ENCODE measurements at regions not wholly inside any gene's neighbourhood (a gene's known extent, or its start where the extent isn't known, plus 50 kb on each side); places are given as distances from the start of the nearest gene placed in this dataset.

- no peak for TF ChIP-seq CTCF (IDR thresholded peaks at IDR 0.05; ENCODE audit: low read depth, low read length)
- Histone ChIP-seq H3K27me3 (no peaks in the 10 kb centered on the region), H3K36me3 (no peaks in the 10 kb centered on the region), H3K4me1 (ENCODE audit: low read depth) (peaks cover 13% of the 10 kb centered on the region), H3K27ac (no peak overlapping the region), H3K4me3 (no peak overlapping the region), H3K9me3 (ENCODE audit: low read depth) (no peaks in the 10 kb centered on the region)
- DNase-seq (ENCODE audit: low read depth in 1 of 2, low spot score in 1 of 2) = no peak
Measured at GRCh38 chr12:69064734-69065443, 131.9 kb upstream of the CPM start.

- Histone ChIP-seq H3K36me3 (no peaks in the 10 kb centered on the region), H3K27me3 (no peaks in the 10 kb centered on the region), H3K27ac (no peak overlapping the region), H3K4me3 (no peak overlapping the region), H3K9me3 (ENCODE audit: low read depth) (no peaks in the 10 kb centered on the region), H3K4me1 (ENCODE audit: low read depth) (peaks cover 13% of the 10 kb centered on the region)
- TF ChIP-seq CTCF (IDR thresholded peaks at IDR 0.05; ENCODE audit: low read depth, low read length) = no peak
- DNase-seq (ENCODE audit: low read depth in 1 of 2, low spot score in 1 of 2) = no peak
Measured at GRCh38 chr12:69065775-69066174, 132.8 kb upstream of the CPM start.

GRCh38 chr12:69066492-69067373 lies 133.8 kb upstream of the CPM start:
- no peaks in the 10 kb centered on the region for H3K36me3 ChIP-seq
- no peak overlapping the region for H3K4me3 ChIP-seq
- H3K27ac ChIP-seq = peak overlapping the region; percentile 75
- H3K9me3 ChIP-seq (ENCODE audit: low read depth) = no peaks in the 10 kb centered on the region
- TF ChIP-seq CTCF (IDR thresholded peaks at IDR 0.05; ENCODE audit: low read depth, low read length) = no peak
- H3K27me3 ChIP-seq = no peaks in the 10 kb centered on the region
- DNase-seq (ENCODE audit: low read depth in 1 of 2, low spot score in 1 of 2) = peak in 1 of 2 donors; percentile 63
- peaks cover 13% of the 10 kb centered on the region for H3K4me1 ChIP-seq (ENCODE audit: low read depth)

- no peak for TF ChIP-seq CTCF (IDR thresholded peaks at IDR 0.05; ENCODE audit: low read depth, low read length)
- DNase-seq (ENCODE audit: low read depth in 1 of 2, low spot score in 1 of 2) = no peak
- Histone ChIP-seq H3K4me3 (no peak overlapping the region), H3K9me3 (ENCODE audit: low read depth) (no peaks in the 10 kb centered on the region), H3K4me1 (ENCODE audit: low read depth) (peaks cover 13% of the 10 kb centered on the region), H3K36me3 (no peaks in the 10 kb centered on the region), H3K27ac (no peak overlapping the region), H3K27me3 (no peaks in the 10 kb centered on the region)
Measured at GRCh38 chr12:69067713-69068112, 134.7 kb upstream of the CPM start.

GRCh38 chr12:69068448-69068847 lies 135.5 kb upstream of the CPM start:
- Histone ChIP-seq H3K4me1 (ENCODE audit: low read depth) (peaks cover 13% of the 10 kb centered on the region), H3K36me3 (no peaks in the 10 kb centered on the region), H3K4me3 (no peak overlapping the region), H3K27ac (no peak overlapping the region), H3K9me3 (ENCODE audit: low read depth) (no peaks in the 10 kb centered on the region), H3K27me3 (no peaks in the 10 kb centered on the region)
- DNase-seq (ENCODE audit: low read depth in 1 of 2, low spot score in 1 of 2) = peak in 1 of 2 donors; percentile 13
- TF ChIP-seq CTCF (IDR thresholded peaks at IDR 0.05; ENCODE audit: low read depth, low read length) = no peak
